GM18909 (cell line): ENCODE measurements at regions not wholly inside any gene's neighbourhood (a gene's known extent, or its start where the extent isn't known, plus 50 kb on each side); places are given as distances from the start of the nearest gene placed in this dataset.

ENCODE experiments used
- ATAC-seq: cut with Tn5 transposase; IDR thresholded peaks from one replicate; pipeline ENCODE4 v1.9.1; 2021; ENCODE audit warnings: mild to moderate bottlenecking; ENCODE audit not compliant: unreplicated experiment, poor library complexity

- ATAC-seq = no peak
Measured at GRCh38 chr21:32136546-32136945, 142.3 kb downstream of the MIS18A start.

GRCh38 chr21:32135401-32136363, 143.2 kb downstream of the MIS18A start:
- peak; percentile 52 for ATAC-seq

- ATAC-seq = no peak
Measured at GRCh38 chr21:32134441-32135130, 144.3 kb downstream of the MIS18A start.

GRCh38 chr21:32132881-32133280, 146.0 kb downstream of the MIS18A start:
- ATAC-seq = no peak

GRCh38 chr21:32132409-32132808, 146.4 kb downstream of the MIS18A start:
- ATAC-seq = no peak

- ATAC-seq = no peak
Measured at GRCh38 chr21:32131960-32132359, 146.9 kb downstream of the MIS18A start.

GRCh38 chr21:32131164-32131563, 147.7 kb downstream of the MIS18A start:
- no peak for ATAC-seq

- no peak for ATAC-seq
Measured at GRCh38 chr21:32130031-32130891, 148.6 kb downstream of the MIS18A start.

GRCh38 chr21:32127081-32127480, 151.8 kb downstream of the MIS18A start:
- ATAC-seq = no peak

- no peak for ATAC-seq
Measured at GRCh38 chr21:32122082-32122481, 156.8 kb downstream of the MIS18A start.

GRCh38 chr21:32120230-32120629, 158.6 kb downstream of the MIS18A start:
- ATAC-seq = no peak

GRCh38 chr21:32119811-32120210, 159.0 kb downstream of the MIS18A start:
- ATAC-seq = no peak

- no peak for ATAC-seq
Measured at GRCh38 chr21:32119389-32119788, 159.5 kb downstream of the MIS18A start.

- no peak for ATAC-seq
Measured at GRCh38 chr21:32114419-32115035, 164.3 kb downstream of the MIS18A start.

GRCh38 chr21:32113486-32113885, 165.4 kb downstream of the MIS18A start:
- ATAC-seq = no peak

GRCh38 chr21:32112195-32112594, 166.7 kb downstream of the MIS18A start:
- ATAC-seq = no peak

GRCh38 chr21:32108566-32108965, 170.3 kb downstream of the MIS18A start:
- no peak for ATAC-seq

GRCh38 chr21:32103361-32103760, 175.5 kb downstream of the MIS18A start:
- no peak for ATAC-seq

- no peak for ATAC-seq
Measured at GRCh38 chr21:32102426-32102825, 176.4 kb downstream of the MIS18A start.

- no peak for ATAC-seq
Measured at GRCh38 chr21:32101277-32101676, 177.6 kb downstream of the MIS18A start.
